DMS53 treated with DMSO at 0.1 percent for 48 hours (cell line): ENCODE measurements at regions not wholly inside any gene's neighbourhood (a gene's known extent, or its start where the extent isn't known, plus 50 kb on each side); places are given as distances from the start of the nearest gene placed in this dataset.
"Not testable (repeated sequence)": the region's sequence is repeated elsewhere in the genome, so short reads cannot be mapped to it uniquely, and the experiment has no call there.

Source experiments
- DNase-seq: peaks from one replicate; lab custom pipeline; 2025; ENCODE audit not compliant: unreplicated experiment; lab: John Stamatoyannopoulos, UW

- DNase-seq: peak; percentile 90
Observed at GRCh38 chr10:22086730-22087401, 83.3 kb upstream of the DNAJC1 start.

DNA sequence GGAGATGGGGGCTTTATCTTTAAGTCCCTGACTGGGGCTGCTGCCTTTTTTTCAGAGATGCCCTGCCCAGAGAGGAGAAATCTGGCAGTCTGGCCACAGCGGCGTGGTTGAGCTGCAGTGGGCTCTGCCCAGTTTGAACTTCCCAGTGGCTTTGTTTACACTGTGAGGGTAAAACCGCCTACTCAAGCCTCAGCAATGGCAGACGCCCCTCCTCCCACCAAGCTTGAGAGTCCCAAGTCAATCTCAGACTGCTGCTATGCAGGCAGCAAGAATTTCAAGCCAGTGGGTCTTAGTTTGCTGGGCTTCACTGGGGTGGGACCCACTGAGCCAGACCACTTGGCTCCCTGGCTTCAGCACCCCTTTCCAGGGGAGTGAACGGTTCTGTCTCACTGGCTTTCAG, 76.4 kb upstream of the DNAJC1 start:
- DNase-seq: not testable (repeated sequence)

DNA sequence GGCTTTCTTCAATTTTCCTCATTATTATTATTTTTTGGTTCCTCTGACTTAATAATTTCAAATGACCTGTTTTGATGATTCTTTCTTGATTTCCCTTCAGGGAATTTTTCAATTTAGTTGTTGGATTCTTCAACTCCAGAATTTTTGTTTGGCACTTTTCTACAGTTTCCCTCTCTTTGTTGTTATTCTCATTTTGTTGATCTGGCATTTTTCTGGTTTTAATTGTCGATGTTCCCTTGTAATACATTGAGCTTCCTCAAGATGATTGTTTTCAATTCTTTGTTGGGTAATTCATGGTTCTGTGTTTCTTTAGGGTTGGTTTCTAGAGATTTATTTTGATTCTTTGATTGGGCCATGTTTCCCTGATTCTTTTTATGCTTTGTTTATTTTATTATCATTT, 67.8 kb upstream of the DNAJC1 start:
- no peak for DNase-seq

- no peak for DNase-seq
Observed at GRCh38 chr10:22067091-22067490, 63.6 kb upstream of the DNAJC1 start.

GRCh38 chr10:22060984-22061383, 57.5 kb upstream of the DNAJC1 start:
- not testable (repeated sequence) for DNase-seq

- DNase-seq: no peak
Observed at GRCh38 chr10:22058201-22058600, 54.7 kb upstream of the DNAJC1 start.

DNA sequence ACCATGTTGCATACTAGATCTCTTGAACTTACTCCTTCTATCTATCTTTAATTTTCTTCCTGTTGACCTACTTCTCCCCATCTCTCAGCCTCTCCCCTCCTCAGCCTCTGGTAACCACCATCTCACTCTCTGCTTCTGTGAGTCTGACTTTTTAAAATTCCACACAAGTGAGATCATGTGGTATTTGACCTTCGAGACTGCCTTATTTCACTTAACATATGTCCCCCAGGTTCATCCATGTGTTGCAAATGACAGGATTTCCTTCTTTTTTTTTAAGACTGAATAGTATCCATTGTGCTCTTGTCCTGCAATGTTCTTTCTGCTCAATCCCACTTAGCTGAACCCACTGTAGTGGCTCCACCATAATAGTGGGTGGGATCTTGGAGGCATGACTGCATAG, 51.4 kb upstream of the DNAJC1 start:
- DNase-seq: no peak
